GM12875 (cell line): ENCODE measurements at regions not wholly inside any gene's neighbourhood (a gene's known extent, or its start where the extent isn't known, plus 50 kb on each side); places are given as distances from the start of the nearest gene placed in this dataset.

Experiments
- H3K4me3 ChIP-seq: one replicate; pipeline ENCODE4 v1.5.1; 2011; ENCODE audit warnings: low read depth, low read length, control low read depth
- TF ChIP-seq, protein P1 (sequence below): IDR thresholded peaks from 2 replicates; pipeline ENCODE4 v1.5.1; 2011; ENCODE audit warnings: low read depth, mild to moderate bottlenecking, control low read depth, inconsistent platforms, low read length, moderate library complexity, borderline replicate concordance; ENCODE audit not compliant: insufficient read depth

GRCh38 chr9:82670000-82670399 is 392.9 kb downstream of the RASEF start:
- H3K4me3 ChIP-seq = no peak overlapping the region
- TF ChIP-seq, protein P1, sequence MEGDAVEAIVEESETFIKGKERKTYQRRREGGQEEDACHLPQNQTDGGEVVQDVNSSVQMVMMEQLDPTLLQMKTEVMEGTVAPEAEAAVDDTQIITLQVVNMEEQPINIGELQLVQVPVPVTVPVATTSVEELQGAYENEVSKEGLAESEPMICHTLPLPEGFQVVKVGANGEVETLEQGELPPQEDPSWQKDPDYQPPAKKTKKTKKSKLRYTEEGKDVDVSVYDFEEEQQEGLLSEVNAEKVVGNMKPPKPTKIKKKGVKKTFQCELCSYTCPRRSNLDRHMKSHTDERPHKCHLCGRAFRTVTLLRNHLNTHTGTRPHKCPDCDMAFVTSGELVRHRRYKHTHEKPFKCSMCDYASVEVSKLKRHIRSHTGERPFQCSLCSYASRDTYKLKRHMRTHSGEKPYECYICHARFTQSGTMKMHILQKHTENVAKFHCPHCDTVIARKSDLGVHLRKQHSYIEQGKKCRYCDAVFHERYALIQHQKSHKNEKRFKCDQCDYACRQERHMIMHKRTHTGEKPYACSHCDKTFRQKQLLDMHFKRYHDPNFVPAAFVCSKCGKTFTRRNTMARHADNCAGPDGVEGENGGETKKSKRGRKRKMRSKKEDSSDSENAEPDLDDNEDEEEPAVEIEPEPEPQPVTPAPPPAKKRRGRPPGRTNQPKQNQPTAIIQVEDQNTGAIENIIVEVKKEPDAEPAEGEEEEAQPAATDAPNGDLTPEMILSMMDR = no peak

DNA sequence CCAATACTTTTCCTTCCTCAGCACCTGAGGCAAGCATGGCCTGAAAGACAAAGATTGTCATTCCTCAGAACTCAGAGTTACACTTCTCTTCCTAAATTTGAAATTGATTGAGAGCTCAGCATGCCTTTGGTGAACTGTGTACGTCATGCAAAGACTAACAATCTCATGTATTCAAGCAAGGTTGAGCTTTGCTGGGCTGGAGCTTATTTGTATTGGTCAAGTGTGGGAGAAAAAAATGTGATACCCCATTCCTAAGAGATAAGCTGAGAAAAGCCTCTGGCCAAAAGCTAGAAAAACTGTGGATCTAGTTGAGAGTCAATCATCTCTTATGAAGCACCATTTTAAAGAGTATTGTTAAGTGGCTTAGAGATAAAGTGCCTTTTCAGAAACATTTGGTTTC is 392.2 kb downstream of the RASEF start:
- no peak overlapping the region for H3K4me3 ChIP-seq

GRCh38 chr9:82673201-82673600 is 389.7 kb downstream of the RASEF start:
- TF ChIP-seq, protein P1 = no peak
- H3K4me3 ChIP-seq = no peak overlapping the region

More for the DNA sequence above, 392.2 kb downstream of the RASEF start:
- TF ChIP-seq, protein P1 = no peak

- TF ChIP-seq, protein P1 = no peak
- H3K4me3 ChIP-seq = no peak overlapping the region
These were observed 389.0 kb downstream of the RASEF start for GRCh38 chr9:82673919-82674318.

GRCh38 chr9:82675102-82675501 is 387.8 kb downstream of the RASEF start:
- TF ChIP-seq, protein P1 = no peak
- H3K4me3 ChIP-seq = no peak overlapping the region

DNA sequence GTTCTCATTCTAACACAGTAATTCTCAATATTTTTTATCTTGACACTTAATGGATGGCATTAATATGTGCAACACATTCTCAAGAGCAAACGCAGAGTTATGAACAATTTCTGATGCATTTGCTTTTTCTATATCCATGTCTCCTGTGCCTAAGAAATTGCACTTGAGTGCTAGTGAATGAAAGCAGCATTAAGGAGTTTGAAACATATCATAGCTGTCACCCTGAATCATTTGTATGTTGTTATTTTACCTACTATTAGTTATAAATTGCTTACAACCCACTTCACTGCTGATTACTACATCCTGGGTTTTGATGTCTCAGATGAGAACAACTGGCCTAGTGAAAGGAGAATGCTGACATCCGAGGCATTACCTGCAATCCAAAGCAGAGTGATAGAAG is 387.3 kb downstream of the RASEF start:
- no peak overlapping the region for H3K4me3 ChIP-seq

DNA sequence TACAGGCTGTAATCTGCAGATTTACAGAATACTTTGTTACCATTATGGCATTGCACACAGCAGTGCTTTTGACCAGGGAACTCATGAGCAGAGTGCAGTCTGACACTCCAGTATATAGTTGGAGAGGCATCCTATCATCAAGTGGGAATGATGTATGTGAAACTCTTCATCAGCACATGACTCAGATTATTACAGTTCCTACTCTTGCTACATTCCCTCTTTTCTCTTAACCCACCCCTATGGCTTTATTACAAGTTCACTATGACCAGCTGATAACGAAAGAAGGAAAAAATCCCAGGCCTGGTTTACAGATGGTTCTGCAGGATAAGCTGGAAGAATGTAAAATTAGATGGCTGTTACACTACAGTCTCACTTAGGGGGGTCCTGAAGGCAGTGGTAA is 385.9 kb downstream of the RASEF start:
- TF ChIP-seq, protein P1 = no peak
- H3K4me3 ChIP-seq = no peak overlapping the region

More for the DNA sequence above, 387.3 kb downstream of the RASEF start:
- TF ChIP-seq, protein P1 = no peak
